NCI-H2196 (cell line): ENCODE measurements at regions not wholly inside any gene's neighbourhood (a gene's known extent, or its start where the extent isn't known, plus 50 kb on each side); places are given as distances from the start of the nearest gene placed in this dataset.
"Not testable (repeated sequence)": the region's sequence is repeated elsewhere in the genome, so short reads cannot be mapped to it uniquely, and the experiment has no call there.

Experiments used
- DNase-seq: peaks from one replicate; lab custom pipeline; 2025; ENCODE audit not compliant: unreplicated experiment; lab: John Stamatoyannopoulos, UW

DNA sequence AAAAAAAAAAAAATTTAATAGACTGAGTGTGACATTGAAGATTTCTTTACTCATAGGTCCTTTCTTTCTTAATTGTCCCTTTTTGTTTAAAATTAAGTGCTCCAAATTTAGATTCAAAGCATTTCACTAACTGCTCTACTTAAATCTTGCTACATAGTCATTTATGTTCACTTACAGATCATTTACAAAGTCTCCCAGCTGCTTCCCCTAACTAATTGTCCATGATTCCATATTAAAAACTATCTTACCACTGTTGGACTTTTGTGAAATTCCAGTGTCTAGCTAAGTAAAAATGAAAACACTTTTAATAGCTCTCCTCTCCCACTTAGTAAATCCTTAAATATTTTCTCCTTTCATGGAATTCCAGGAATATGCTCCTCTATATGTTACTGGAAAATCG lies 850.5 kb downstream of the NR2F1-AS1 start:
- no peak for DNase-seq

DNA sequence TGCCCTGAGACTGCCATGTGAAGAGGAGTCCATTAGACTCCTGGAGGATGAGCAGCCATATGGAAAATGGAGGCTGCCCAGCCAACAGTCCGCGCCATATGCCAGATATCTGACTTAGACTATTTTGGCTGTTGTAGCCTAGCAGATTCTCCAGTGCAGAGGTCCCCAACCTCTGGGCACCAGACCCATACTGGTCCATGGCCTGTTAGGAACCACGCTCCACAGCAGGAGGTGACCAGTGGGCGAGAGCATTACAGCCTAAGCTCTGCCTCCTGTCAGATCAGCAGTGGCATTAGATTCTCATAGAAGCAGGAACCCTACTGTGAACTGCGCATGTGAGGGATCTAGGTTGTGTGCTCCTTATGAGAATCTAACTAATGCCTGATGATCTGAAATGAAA lies 851.9 kb downstream of the NR2F1-AS1 start:
- DNase-seq = no peak

DNA sequence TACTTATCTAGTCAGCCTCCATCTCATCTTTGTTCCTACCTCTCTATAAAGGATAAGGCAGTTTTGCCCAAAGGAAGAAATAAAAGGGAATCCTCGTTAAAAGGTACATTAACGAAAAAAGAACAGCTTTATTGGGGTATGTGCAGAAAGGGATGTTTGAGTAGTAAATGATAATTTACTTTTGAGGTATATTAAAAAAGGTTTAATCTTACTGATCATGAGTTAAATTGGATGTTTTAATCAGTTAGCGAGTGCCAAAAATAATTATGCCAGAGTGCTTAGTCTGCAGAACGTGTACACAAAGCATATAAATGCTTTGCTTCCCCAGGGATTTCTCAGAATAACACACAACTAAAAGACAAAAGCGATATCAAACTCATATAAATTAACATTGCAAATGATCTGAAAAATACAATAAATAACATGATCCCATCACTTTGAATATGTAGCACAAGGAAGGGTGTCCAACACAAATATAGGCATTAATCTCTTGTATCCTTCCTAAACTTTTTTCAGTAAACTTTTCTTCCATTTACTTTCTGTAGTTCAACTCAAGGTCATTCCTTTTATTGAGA lies 865.0 kb downstream of the NR2F1-AS1 start:
- DNase-seq = no peak

DNA sequence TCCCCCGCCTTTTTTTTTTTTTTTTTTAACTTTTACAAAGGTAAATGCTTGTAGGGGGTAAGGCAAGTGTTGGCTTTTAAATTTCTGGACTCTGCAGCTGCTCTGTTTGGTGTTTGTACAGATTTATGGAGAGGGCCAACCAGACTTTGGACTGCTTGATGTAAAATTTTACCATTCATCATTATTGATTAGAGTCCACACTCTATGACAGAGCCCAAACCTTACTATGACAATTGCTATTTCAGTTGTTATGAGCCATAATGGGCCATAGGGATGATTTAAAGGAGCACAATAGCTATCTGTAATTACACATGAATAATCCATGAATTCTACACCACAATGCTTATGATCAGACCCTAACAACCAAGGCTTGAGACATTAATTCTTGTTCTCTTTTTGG lies 867.2 kb downstream of the NR2F1-AS1 start:
- no peak for DNase-seq

DNA sequence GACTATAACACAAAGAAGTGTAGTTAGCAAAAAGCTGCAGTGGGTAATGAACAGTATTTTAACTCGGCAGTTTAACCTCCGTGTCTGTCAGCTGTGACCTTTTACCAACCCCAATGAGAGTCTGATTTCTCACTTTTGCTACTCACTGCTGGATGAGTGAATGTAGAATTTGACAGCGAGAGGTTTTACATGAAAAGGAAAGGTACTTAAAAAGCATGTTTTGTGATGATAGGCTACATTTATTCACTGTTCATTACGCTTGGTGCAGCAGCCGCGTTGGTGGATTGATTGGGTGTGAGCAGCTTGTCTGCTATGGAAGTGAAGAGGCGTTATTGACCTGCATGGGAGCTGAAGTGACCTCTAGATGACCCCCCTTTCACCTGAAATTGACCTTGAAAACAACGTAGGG lies 867.7 kb downstream of the NR2F1-AS1 start:
- DNase-seq = no peak

DNA sequence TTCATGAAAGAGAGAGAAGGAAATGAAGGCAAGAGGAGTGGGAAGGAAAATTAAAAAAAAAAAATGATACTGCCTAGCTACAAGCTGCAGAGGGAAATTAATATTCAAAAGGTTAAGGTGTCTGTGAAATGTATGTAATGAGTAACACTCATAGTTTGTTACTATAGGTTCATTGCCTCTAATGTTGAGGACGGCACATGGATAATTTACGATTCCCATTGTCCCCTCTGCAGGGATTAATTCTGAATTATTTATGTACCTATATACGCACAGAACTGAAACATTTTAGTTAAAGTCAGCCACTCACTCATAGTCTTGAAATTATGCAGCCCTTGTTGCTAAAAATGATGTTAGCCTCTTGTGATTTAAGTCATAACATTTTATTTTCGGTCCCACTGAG lies 869.1 kb downstream of the NR2F1-AS1 start:
- no peak for DNase-seq

DNA sequence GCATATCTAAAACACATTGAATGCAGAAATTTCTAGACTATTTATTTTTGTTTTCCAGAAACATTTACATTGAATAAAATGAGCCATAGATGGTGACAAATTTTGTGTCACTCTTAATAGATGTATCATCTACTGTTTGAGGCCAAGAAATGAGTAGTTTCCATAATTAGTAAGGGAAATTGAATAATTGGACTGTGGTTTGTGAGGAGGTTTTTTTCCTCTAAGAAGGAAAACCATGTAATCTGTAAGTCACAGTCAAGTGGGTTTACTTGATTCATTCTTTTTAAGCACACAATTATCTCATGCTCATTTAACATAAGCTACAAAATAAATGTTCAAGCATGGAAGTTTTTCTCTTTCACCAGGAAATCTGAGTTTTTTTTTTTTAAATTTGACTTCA lies 876.4 kb downstream of the NR2F1-AS1 start:
- DNase-seq = no peak

DNA sequence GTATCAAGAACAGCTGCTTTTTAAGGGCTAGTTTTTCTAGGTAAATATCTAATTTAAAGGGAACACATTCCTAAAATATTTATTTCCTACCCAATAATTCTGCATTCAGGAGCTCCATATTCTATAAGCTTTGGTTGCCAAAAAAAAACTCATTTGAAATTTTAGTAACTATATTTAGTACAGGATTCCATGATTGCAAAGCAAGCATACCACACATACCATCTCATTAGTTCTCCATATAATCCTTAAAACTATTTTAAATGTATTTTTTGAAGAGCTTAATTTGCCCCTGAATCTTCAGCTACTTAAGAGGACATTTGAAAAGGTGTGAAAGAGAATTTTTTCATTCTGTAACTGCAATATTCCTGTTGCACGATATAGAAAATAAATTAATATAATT lies 877.0 kb downstream of the NR2F1-AS1 start:
- no peak for DNase-seq

DNA sequence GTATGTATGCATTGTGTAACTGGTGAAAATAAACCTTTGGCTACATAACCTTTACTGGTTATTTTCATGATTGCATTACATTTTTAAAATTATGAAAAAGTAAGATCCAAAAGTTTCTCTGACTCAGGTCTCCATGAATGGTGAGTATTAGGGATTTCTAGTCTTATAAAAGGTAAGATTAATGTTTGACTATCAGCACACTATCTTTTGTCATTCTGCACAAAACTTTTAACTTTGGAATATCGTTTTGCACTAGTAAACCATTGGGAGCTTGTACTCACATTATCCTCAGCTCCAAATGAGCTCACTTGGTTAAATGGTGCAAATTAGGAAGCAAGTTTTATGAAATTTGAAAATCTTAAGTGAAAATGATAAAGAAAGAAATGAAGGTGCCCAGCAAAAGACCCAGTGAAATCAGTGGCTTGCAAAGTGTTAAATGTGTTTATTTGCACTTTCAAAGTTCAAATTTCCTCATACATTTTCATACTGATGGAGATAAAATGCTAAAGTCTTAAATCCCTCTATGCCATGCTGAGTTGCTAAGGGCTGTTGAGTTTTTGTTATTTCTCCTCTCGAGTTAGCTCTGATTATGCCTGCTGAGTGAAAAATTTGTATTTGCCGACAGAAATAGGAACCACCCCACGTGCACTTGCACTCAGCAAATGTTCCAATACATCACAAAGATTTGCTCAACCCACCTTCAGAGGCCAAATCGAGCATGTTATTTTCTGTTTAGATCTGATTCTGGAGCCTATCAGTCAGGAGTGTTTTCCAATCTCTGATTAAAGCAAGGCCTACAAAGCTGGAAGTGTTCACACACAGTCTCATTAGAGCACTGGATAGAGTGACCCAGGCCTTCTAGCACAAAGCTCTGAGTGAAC lies 885.7 kb downstream of the NR2F1-AS1 start:
- DNase-seq = no peak

DNA sequence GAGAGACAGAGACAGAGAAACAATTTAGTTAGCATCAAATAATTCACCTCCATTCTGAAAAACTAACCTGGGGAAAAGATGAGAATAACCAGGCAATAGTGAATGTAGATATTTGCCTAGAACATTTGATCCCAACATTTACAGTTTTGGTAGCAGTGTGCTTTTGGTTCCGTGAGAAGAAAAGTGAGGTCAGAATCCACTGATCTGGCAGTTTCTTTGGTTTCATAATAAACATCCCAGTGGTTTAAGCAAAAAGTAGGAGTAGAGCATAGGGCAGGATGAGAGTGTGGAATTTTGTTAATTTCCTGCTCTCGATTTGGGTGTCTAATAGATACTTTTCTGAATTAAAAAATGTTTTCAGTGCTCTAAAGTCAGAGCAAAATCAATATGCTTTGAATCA lies 887.0 kb downstream of the NR2F1-AS1 start:
- no peak for DNase-seq

DNA sequence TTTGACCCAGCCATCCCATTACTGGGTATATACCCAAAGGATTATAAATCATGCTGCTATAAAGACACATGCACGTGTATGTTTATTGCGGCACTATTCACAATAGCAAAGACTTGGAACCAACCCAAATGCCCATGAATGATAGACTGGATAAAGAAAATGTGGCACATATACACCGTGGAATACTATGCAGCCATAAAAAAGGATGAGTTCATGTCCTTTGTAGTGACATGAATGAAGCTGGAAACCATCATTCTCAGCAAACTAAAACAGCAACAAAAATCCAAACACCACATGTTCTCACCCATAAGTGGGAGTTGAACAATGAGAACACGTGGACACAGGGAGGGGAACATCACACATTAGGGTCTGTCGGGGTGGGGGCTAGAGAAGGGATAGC lies 889.1 kb downstream of the NR2F1-AS1 start:
- DNase-seq = not testable (repeated sequence)

DNA sequence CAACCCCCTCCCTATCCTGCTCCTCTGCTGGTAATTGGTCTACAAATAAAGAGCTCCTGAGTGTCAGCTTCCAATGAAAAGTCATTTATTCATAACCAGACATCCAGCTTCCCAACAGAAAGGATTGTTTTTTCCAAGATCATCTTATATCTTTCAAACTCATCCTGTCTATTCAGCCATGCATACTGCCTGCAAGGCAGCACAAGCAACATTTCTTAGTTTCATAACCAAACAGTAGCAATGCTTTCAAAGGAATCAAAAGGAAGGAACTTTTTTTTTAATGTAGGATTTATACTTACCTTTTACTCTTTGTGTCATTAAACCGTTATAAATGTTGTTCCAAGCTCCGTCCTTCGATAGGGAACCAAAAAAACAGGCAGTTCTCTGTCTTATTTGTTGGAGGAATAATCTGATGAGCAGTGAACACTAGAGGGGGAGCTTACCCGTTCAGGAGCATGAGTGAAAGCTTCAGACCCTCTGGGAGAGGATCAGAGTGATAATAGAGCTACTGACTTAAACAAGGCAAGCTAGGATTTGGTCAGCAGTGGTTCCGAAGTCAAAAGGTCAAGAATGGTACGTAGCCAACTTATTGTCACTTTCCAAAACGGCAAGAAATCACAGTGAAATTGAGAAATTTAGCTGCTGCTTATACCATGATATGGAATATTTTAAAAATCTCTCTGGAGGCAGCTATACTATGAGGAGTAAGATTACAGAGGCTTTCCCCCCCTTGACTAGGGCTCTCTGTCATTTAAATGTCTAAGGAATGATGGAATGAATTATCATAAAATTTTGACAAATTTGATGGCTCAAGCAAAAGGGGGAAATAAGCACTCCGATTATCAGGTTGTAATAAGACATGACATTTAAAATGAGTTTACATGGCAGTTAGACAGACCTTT lies 892.9 kb downstream of the NR2F1-AS1 start:
- DNase-seq = no peak

DNA sequence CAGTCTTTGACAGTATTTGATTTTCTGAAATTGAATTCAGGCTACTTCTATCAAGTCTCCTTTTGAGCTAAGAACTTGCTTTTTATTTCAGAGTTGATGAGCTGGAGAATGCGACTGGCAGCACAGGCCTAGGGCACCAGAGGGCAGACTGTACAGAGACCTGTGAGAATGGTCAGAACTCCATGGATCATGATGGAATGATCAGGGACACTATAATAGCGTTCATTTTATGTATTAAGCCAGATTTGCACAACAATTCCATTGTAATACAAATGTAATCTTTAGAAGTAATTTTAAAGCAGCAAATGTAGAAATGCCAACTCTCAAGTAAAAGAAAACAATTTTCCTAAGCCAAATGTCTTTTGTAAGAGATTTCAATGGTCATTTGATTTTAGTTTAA lies 902.4 kb downstream of the NR2F1-AS1 start:
- no peak for DNase-seq

DNA sequence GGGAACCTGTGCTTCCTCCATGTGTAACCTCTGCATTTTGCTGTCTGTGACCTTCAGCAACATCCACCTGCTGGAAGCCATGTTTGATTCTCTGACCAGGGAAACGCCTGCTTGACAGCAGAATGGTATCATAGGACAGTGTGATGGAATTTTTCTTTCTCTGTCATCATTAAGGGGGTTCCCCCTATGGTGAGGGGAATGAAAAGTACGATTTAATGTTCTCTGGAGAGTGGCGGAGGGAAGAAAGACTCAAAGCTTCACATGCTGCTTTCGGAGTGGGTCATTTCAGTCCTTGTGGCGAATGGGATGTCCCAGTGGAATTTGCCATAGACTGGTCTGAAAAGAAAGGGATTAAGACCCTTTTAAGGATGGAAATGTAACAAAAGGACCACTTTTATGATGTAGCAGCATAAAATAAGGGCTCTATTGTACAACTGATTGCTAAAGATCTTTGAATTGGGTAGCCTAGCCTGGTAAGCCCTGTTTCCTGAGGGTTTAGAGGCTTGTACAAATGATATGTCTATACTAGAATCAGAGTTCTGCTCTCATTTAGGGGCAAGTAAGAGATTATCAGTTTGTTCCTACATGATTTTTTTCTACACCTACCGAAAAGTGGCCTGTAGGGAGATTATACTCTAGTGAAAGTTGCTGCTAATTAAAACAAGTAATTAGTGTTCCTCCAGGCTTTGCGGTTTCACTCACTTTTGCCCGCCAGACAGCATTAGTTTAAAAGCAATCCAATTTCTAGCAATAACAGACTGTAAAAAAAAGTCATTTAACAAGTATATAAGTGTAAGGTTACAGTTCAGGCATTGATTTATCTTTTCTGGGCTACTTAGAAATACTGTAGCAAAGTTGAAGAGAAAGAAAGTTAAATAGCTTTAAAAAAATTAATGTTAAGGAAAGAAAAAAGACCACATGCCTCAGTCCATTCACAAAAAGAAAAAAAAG lies 904.5 kb downstream of the NR2F1-AS1 start:
- DNase-seq = no peak

DNA sequence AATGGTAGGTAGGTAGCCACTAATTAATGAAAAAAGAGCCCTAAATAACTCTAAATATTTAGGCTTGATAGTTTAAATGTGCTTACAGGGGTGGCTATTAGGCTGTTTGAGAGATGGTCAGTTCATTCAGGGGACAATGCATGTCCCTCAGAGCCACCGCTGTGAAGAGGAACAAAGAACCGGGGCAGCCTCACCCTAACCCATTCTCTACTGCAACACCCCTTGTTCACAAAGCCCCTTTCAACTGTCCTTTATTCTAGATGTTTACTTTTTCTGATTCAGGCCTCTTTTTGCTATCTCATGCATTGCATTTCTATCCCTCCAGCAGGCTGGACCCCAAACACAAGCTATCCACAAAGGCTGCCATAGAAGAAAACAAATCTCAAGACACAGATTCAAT lies 906.7 kb downstream of the NR2F1-AS1 start:
- no peak for DNase-seq

DNA sequence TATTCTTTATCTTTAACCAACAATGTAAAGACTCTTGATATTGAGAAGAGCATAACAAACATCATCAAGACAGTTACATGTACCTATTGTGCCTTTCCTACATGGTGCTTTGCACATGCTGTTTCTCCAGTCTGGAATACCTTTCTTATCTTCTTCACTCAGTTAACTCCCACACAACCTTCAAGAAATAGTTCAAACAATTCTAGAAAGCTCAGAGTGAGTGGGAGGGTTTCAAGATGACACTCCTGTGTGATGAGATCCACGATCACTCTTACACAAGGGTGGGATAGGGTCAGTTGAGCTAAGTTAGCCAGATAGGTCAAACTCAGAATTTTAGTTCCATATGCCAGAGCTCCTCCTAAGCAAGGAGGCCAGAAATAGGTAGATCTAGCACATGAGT lies 915.5 kb downstream of the NR2F1-AS1 start:
- DNase-seq = no peak

DNA sequence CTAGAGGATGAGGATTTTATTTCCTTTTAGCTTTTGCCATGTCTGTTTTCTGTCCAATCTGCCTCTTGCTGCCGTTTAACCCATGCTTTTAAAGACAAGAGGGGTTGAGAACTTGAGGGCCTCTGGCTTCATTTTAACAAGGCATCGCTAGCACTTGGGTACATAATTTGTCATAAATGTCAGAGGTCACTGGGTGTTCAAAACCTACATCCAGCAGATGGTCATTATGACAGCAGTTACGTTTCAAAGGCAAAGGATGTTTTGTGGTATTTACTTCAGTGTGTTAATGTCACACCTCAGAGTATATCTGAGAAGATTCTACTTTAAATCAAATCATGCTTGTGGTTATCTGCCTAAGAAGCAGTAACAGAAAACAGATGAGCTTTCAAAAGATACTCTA lies 918.3 kb downstream of the NR2F1-AS1 start:
- DNase-seq = no peak

DNA sequence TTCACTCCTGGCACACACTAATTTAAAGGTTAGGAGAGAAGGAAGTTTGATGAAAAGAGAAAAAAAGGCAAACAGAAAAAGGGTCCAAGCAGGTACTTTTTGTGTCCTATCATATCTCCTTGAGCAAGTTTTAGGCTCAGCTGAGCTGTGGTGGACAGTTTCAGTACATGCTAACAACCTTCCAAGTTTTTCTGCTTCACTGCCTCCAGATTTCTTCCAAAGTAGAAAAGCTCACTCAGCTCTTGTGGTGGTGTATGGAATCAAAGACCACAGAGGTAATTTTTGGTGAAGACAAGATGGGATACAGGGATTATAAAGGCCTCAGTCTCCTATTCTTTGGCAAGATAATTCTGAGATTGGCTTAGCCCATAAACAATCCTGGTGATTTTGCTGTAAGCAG lies 921.8 kb downstream of the NR2F1-AS1 start:
- DNase-seq = no peak

DNA sequence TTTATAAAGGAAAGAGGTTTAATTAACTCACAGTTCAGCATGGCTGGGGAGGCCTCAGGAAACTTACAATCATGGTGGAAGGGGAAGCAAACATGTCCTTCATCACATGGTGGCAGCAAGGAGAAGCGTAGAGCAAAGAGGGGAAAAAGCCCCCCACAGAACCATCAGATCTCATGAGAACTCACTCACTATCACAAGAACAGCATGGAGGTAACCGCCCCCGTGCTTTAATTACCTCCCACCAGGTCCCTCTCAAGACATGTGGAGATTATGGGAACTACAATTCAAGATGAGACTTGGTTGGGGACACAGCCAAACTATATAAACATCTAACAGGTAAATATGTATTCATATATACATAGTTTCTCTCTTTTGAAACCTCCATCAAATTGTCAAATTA lies 926.4 kb downstream of the NR2F1-AS1 start:
- DNase-seq = not testable (repeated sequence)

DNA sequence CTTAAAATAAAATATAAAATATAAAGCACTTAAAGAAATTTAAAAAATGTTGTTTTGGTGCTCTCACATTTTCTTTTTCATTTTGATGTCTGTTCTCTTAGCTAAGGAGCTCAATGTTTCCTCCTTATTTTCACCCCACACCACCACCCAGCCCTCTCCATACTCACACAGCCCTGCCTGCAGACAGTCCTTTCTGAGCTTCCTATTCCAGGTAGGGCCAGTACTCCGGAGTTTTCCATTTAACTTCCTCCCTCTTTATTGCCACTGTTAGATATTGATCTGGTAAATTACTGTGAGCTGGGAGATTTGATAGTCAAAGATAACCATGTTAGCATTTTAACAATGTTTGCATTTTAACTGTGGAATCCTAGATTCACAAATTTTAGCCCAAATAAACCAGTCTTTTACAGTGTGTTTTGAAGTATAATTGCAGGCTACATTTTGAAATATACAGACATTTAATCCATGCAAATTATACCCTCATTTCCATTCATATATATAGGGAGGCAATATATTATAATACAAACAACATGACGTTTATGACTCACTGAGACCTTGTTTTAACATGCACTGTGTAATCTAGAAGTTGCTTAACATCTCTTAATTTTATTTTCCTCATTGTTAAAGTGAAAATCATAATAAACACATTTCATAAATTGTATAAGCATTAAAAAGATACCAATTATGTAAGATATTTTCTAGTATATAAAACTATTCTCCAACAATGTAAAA lies 927.1 kb downstream of the NR2F1-AS1 start:
- DNase-seq = no peak
